Neural cell (in vitro differentiated cells): ENCODE measurements at regions not wholly inside any gene's neighbourhood (a gene's known extent, or its start where the extent isn't known, plus 50 kb on each side); places are given as distances from the start of the nearest gene placed in this dataset.

Experiments used
- CTCF ChIP-seq: fragments of 450-650 bp; IDR thresholded peaks from 2 replicates; pipeline ENCODE4 v1.5.1; 2014; ENCODE audit warnings: antibody characterized with exemption, mild to moderate bottlenecking, moderate library complexity; ENCODE audit not compliant: poor library complexity, severe bottlenecking
- EP300 ChIP-seq: fragments of 450-650 bp; conservative IDR thresholded peaks from 2 replicates; pipeline ENCODE4 v1.6.1; 2014; ENCODE audit warnings: antibody characterized with exemption, mild to moderate bottlenecking, moderate library complexity; ENCODE audit not compliant: poor library complexity, severe bottlenecking
- EZH2 ChIP-seq: fragments of 200-600, 300-800 bp; shearing (Covaris generic), sonication (generic); IDR thresholded peaks from 2 replicates; pipeline ENCODE4 v1.6.1; 2014; ENCODE audit warnings: antibody characterized with exemption, low read length, borderline replicate concordance, mild to moderate bottlenecking; ENCODE audit not compliant: insufficient read depth, poor library complexity, severe bottlenecking
- POLR2AphosphoS5 ChIP-seq: IDR thresholded peaks from 2 replicates; pipeline ENCODE4 v1.6.1; 2012
- RAD21 ChIP-seq: fragments of 450-650 bp; conservative IDR thresholded peaks from 2 replicates; pipeline ENCODE4 v1.6.1; 2014; ENCODE audit warnings: antibody characterized with exemption, mild to moderate bottlenecking, moderate library complexity
- SMC3 ChIP-seq: fragments of 450-650 bp; conservative IDR thresholded peaks from 2 replicates; pipeline ENCODE4 v1.6.1; 2014; ENCODE audit warnings: antibody characterized with exemption, mild to moderate bottlenecking, moderate library complexity; ENCODE audit not compliant: poor library complexity
- TF ChIP-seq, protein P1 (sequence below): IDR thresholded peaks from 2 replicates; pipeline ENCODE4 v1.6.1; 2012; ENCODE audit warnings: borderline replicate concordance

DNA sequence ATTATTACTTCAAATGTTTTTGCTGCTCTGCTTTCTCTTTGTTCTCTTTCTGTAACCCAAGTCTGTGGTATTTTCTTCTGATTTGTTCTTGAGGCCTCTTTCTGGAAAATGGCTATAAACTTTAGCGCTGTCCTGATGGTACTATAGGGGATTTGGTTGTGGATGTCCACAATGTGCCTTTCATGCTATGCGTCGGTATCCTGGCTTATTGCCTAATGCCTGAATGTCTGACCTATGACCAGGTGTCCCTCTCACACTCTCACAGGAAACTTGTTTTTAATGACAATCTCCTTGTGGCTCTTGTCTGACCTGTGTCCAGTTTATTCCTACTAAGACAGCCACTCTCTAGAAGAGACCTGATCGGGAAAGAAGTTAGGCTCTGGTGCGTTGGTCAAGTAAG, 222.4 kb upstream of the NR3C2 start:
- no peak for TF ChIP-seq RAD21
- TF ChIP-seq CTCF = no peak
- TF ChIP-seq EZH2 = no peak
- no peak for TF ChIP-seq EP300
- no peak for TF ChIP-seq POLR2AphosphoS5
- no peak for TF ChIP-seq SMC3
- TF ChIP-seq, protein P1, sequence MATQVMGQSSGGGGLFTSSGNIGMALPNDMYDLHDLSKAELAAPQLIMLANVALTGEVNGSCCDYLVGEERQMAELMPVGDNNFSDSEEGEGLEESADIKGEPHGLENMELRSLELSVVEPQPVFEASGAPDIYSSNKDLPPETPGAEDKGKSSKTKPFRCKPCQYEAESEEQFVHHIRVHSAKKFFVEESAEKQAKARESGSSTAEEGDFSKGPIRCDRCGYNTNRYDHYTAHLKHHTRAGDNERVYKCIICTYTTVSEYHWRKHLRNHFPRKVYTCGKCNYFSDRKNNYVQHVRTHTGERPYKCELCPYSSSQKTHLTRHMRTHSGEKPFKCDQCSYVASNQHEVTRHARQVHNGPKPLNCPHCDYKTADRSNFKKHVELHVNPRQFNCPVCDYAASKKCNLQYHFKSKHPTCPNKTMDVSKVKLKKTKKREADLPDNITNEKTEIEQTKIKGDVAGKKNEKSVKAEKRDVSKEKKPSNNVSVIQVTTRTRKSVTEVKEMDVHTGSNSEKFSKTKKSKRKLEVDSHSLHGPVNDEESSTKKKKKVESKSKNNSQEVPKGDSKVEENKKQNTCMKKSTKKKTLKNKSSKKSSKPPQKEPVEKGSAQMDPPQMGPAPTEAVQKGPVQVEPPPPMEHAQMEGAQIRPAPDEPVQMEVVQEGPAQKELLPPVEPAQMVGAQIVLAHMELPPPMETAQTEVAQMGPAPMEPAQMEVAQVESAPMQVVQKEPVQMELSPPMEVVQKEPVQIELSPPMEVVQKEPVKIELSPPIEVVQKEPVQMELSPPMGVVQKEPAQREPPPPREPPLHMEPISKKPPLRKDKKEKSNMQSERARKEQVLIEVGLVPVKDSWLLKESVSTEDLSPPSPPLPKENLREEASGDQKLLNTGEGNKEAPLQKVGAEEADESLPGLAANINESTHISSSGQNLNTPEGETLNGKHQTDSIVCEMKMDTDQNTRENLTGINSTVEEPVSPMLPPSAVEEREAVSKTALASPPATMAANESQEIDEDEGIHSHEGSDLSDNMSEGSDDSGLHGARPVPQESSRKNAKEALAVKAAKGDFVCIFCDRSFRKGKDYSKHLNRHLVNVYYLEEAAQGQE = no peak
